Heart right ventricle (tissue), 16 donors: ENCODE measurements at regions not wholly inside any gene's neighbourhood (a gene's known extent, or its start where the extent isn't known, plus 50 kb on each side); places are given as distances from the start of the nearest gene placed in this dataset.
A peak's percentile ranks its signal among the peaks of the same experiment; 100 is the strongest.

Experiments used
- ATAC-seq, 8 donors: fragments of 200-7000 bp; cut with Tn5 transposase; one replicate each; pipeline ENCODE4 v1.9.1; 2020; ENCODE audit warnings: mild to moderate bottlenecking in 8 of 8, moderate library complexity in 8 of 8, moderate number of reproducible peaks in 1 of 8
- DNase-seq, 2 donors: peaks; one replicate each; pipeline ENCODE4 v3.0.0-alpha.2; 2020
- H3K27ac ChIP-seq, 10 donors: fragments of 200-600 bp; sonication (generic) in 2 of 10; one replicate each; pipeline versions ENCODE4 v1.5.0 to v1.8.0; 2020 to 2022; ENCODE audit warnings: mild to moderate bottlenecking in 3 of 10
- H3K27me3 ChIP-seq, 7 donors: fragments of 200-600 bp; one replicate each; pipeline ENCODE4 v1.8.0; 2021 to 2022; ENCODE audit warnings: mild to moderate bottlenecking in 2 of 7
- H3K36me3 ChIP-seq, 9 donors: fragments of 200-600 bp; sonication (generic) in 1 of 9; one replicate each; pipeline versions ENCODE4 v1.5.0 to v1.8.0; 2020 to 2022; ENCODE audit warnings: mild to moderate bottlenecking in 2 of 9
- H3K4me1 ChIP-seq, 9 donors: fragments of 200-600 bp; sonication (generic) in 1 of 9; one replicate each; pipeline versions ENCODE4 v1.5.0 to v1.8.0; 2020 to 2022; ENCODE audit warnings: mild to moderate bottlenecking in 4 of 9
- H3K4me3 ChIP-seq, 10 donors: fragments of 200-600 bp; sonication (generic) in 2 of 10; one replicate each; pipeline versions ENCODE4 v1.5.0 to v1.8.0; 2020 to 2022; ENCODE audit warnings: mild to moderate bottlenecking in 7 of 10, moderate library complexity in 2 of 10
- H3K9me3 ChIP-seq, 11 donors: fragments of 200-600 bp in 10 of 11; sonication (generic) in 2 of 11; one replicate each; pipeline versions ENCODE4 v1.5.0 to v1.8.0; 2013 to 2022; ENCODE audit warnings: mild to moderate bottlenecking in 2 of 11, control low read depth in 1 of 11, moderate library complexity in 1 of 11
- CTCF ChIP-seq, 9 donors: fragments of 200-600 bp; sonication (generic) in 2 of 9; IDR thresholded peaks; one replicate each; pipeline versions ENCODE4 v1.5.0 to v1.8.0; 2021 to 2022; ENCODE audit warnings: antibody characterized with exemption in 9 of 9, mild to moderate bottlenecking in 5 of 9, moderate library complexity in 1 of 9
- WGBS, 2 donors: extraction: QIAGEN DNeasy Blood & Tissue Kit; methylation state at CpG; one replicate each; pipeline ENCODE4 v1.1.7; 2013; ENCODE audit warnings: inconsistent platforms in 1 of 2; 5-methylcytosine and 5-hydroxymethylcytosine counted together
- intact Hi-C, 10 donors: fragments of 100-400 bp; cut with DNase I; formaldehyde crosslinking; loops; one replicate each; pipeline versions ENCODE4 v1.11.1 to v1.14.2; 2022
- donor health status: Arrhythmogenic right ventricular cardiomyopathy.
- donor health status: ischemic (EF 13 %, LVEDD 7.1; RV severe dilation, severe dysfunction).
- donor health status: healthy with polysubstance abuse.
- donor health status: DM: no; HTN: yes; CAD: no.
- donor health status: DM: no; HTN: no; CAD: no.
- donor health status: ischemic (EF 25% LVEDD 6.9; RV normal size, moderate dysfunction).
- donor health status: ischemic (EF 25% LVEDD 5.7; RV mildly dilated, moderate dysfunction).
- donor health status: healthy.
- donor health status: DM: yes; HTN: yes; CAD: no.
- donor health status: Ischemic cardiomyopathy.
- donor health status: ischemic (EF 35%, LVEDD 5.7; RV mildly dilated, moderate dysfunction).
- donor health status: nonischemic (EF 11% LVEDD 7.7; RV severe dilation, severe dysfunction).
- donor health status: DM: yes; HTN: yes; CAD: no.
- donor health status: PGD.
- donor health status: ischemic (EF 29% LVEDD 5.4; RV normal size, mild dysfunction).
- donor health status: nonischemic (EF 23%, LVEDD 6.1; RV moderate dilation, normal function).

DNA sequence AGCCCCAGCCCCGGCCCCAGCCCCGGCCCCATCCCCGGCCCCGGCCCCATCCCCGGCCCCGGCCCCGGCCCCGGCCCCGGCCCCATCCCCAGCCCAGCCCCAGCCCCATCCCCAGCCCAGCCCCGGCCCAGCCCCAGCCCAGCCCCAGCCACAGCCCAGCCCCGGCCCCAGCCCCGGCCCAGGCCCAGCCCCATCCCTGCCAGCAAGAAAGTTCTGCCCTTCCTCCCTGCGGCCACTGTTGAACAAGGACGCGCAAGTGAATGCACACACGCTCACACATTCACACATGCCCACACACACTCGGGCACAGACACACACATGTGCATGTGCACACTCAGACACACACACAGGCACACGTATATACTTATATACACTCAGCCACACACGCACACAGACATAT is 287.0 kb downstream of the NDUFA10 start:
- H3K27me3 ChIP-seq: peaks cover 0 to 35% (median 6%) of the 10 kb centered on the region in 7 donors
- ATAC-seq (no peak), DNase-seq (no peak)
- H3K4me1 ChIP-seq: no peaks in the 10 kb centered on the region
- H3K4me3 ChIP-seq: no peak overlapping the region
- intact Hi-C loops: no loop called here
- TF ChIP-seq CTCF (IDR thresholded peaks at IDR 0.05): no peak
- H3K36me3 ChIP-seq: no peaks in the 10 kb centered on the region
- 65 to 80% methylated on average over 16 to 19 of the region's 19 CpGs for WGBS, 2 donors
- no peak overlapping the region for H3K27ac ChIP-seq
- H3K9me3 ChIP-seq: peaks cover 0 to 8% (median 0%) of the 10 kb centered on the region in 11 donors

DNA sequence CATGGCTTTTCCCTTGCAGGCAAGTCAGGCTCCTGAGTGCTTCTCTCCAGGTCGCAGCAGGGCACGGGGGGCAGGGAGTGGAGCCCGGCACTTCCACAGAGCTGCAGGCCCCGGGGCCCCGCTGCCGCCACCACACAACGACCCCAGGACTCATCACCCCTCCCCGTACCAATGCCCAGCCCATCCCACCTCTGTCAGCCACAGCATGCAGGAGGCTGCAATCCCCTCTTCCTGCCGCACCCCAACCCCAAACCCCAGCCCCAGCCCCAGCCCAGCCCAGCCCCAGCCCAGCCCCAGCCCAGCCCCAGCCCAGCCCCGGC is 288.0 kb downstream of the NDUFA10 start:
- no peak for TF ChIP-seq CTCF (IDR thresholded peaks at IDR 0.05)
- intact Hi-C loops: no loop called here
- Histone ChIP-seq H3K4me3 (no peak overlapping the region), H3K27me3 (peaks cover 0 to 33% (median 4%) of the 10 kb centered on the region in 7 donors), H3K4me1 (no peaks in the 10 kb centered on the region), H3K36me3 (no peaks in the 10 kb centered on the region), H3K27ac (no peak overlapping the region), H3K9me3 (peaks cover 0 to 8% (median 0%) of the 10 kb centered on the region in 11 donors)
- DNase-seq (no peak), ATAC-seq (no peak)
- WGBS, 2 donors: 82 to 89% methylated on average over 9 to 10 of the region's 10 CpGs

GRCh38 chr2:239736358-239737143 is 288.6 kb downstream of the NDUFA10 start:
- no peak overlapping the region for H3K27ac ChIP-seq
- ATAC-seq (peak in 1 of 8 donors; percentile 35), DNase-seq (no peak)
- no peaks in the 10 kb centered on the region for H3K4me1 ChIP-seq
- H3K9me3 ChIP-seq: peaks cover 0 to 8% (median 0%) of the 10 kb centered on the region in 11 donors
- intact Hi-C loops: no loop called here
- 89% methylated on average over 39 of the region's 39 CpGs for WGBS, 2 donors
- no peak overlapping the region for H3K4me3 ChIP-seq
- H3K36me3 ChIP-seq: no peaks in the 10 kb centered on the region
- peaks cover 0 to 36% (median 4%) of the 10 kb centered on the region in 7 donors for H3K27me3 ChIP-seq
- no peak for TF ChIP-seq CTCF (IDR thresholded peaks at IDR 0.05)

- TF ChIP-seq CTCF (IDR thresholded peaks at IDR 0.05): no peak
- ATAC-seq (peak in 1 of 8 donors; percentile 38), DNase-seq (no peak)
- Histone ChIP-seq H3K4me1 (no peaks in the 10 kb centered on the region), H3K36me3 (no peaks in the 10 kb centered on the region), H3K27me3 (peaks cover 0 to 41% (median 10%) of the 10 kb centered on the region in 7 donors), H3K9me3 (peaks cover 0 to 8% (median 0%) of the 10 kb centered on the region in 11 donors), H3K4me3 (no peak overlapping the region), H3K27ac (no peak overlapping the region)
- intact Hi-C loops: no loop called here
- 66 to 73% methylated on average over 16 of the region's 16 CpGs for WGBS, 2 donors
Observed at GRCh38 chr2:239735829-239736357, 289.2 kb downstream of the NDUFA10 start.
